Frontal cortex (tissue), 3 donors: ENCODE measurements at regions not wholly inside any gene's neighbourhood (a gene's known extent, or its start where the extent isn't known, plus 50 kb on each side); places are given as distances from the start of the nearest gene placed in this dataset.

Experiments used
- DNase-seq, 2 donors: peaks; one replicate each; pipeline ENCODE4 v3.0.0; 2012; ENCODE audit warnings: low spot score in 2 of 2
- FAIRE-seq: peaks from 2 replicates; lab custom pipeline; 2012; peaks lifted over from hg19 to GRCh38; lab: Jason Lieb, UNC
- donor health status: control.
- donor health status: control.
- donor health status: control.

GRCh38 chr22:46074771-46075551, 75.4 kb upstream of the PPARA start:
- DNase-seq, result no peak
- FAIRE-seq, result no peak

GRCh38 chr22:46075764-46076531, 74.4 kb upstream of the PPARA start:
- FAIRE-seq, result no peak
- no peak for DNase-seq

- no peak for FAIRE-seq
- DNase-seq, result no peak
These were observed 73.5 kb upstream of the PPARA start for GRCh38 chr22:46076651-46077339.

- DNase-seq, result no peak
- no peak for FAIRE-seq
These were observed 72.6 kb upstream of the PPARA start for GRCh38 chr22:46077669-46078099.

- DNase-seq (peak in 1 of 2 donors; percentile 66), FAIRE-seq (no peak)
These were observed 71.9 kb upstream of the PPARA start for GRCh38 chr22:46078241-46079092.

- DNase-seq, result no peak
- no peak for FAIRE-seq
These were observed 71.0 kb upstream of the PPARA start for GRCh38 chr22:46079093-46079860.

- DNase-seq, result peak; percentile 76 to 89
- no peak for FAIRE-seq
These were observed 70.2 kb upstream of the PPARA start for GRCh38 chr22:46079861-46080821.

- no peak for DNase-seq
- FAIRE-seq, result no peak
These were observed 69.1 kb upstream of the PPARA start for GRCh38 chr22:46081036-46081830.

- FAIRE-seq (no peak), DNase-seq (no peak)
These were observed 68.5 kb upstream of the PPARA start for GRCh38 chr22:46081831-46082210.

- FAIRE-seq (no peak), DNase-seq (no peak)
These were observed 67.7 kb upstream of the PPARA start for GRCh38 chr22:46082633-46083032.

GRCh38 chr22:46083383-46084350, 66.7 kb upstream of the PPARA start:
- DNase-seq, result no peak
- no peak for FAIRE-seq

- FAIRE-seq, result no peak
- no peak for DNase-seq
These were observed 66.0 kb upstream of the PPARA start for GRCh38 chr22:46084376-46084775.

GRCh38 chr22:46084943-46085827, 65.1 kb upstream of the PPARA start:
- DNase-seq, result peak in 1 of 2 donors; percentile 71
- no peak for FAIRE-seq

- DNase-seq (no peak), FAIRE-seq (no peak)
These were observed 64.3 kb upstream of the PPARA start for GRCh38 chr22:46085828-46086576.
